Endodermal cell (in vitro differentiated cells): ENCODE measurements at regions not wholly inside any gene's neighbourhood (a gene's known extent, or its start where the extent isn't known, plus 50 kb on each side); places are given as distances from the start of the nearest gene placed in this dataset.

Source experiments
- DNase-seq: peaks from one replicate; pipeline ENCODE4 v3.0.0-alpha.2; 2017
- H3K27ac ChIP-seq: 2 replicates; pipeline ENCODE4 v1.5.1; 2013; ENCODE audit warnings: mild to moderate bottlenecking, low read depth, low read length, moderate library complexity
- H3K27me3 ChIP-seq: 2 replicates; pipeline ENCODE4 v1.6.1; 2013; ENCODE audit warnings: mild to moderate bottlenecking, low read length, moderate library complexity; ENCODE audit not compliant: insufficient read depth, control insufficient read depth, poor library complexity, severe bottlenecking
- H3K36me3 ChIP-seq: 2 replicates; pipeline ENCODE4 v1.7.0; 2013; ENCODE audit warnings: mild to moderate bottlenecking, low read length, moderate library complexity; ENCODE audit not compliant: control insufficient read depth, insufficient read depth
- H3K4me1 ChIP-seq: one replicate; pipeline ENCODE4 v1.7.0; 2013; ENCODE audit warnings: low read length; ENCODE audit not compliant: control insufficient read depth, insufficient read depth
- H3K4me3 ChIP-seq: 2 replicates; pipeline ENCODE4 v1.5.1; 2013; ENCODE audit warnings: mild to moderate bottlenecking, low read length, moderate library complexity
- H3K9ac ChIP-seq: 2 replicates; pipeline ENCODE4 v1.6.1; 2013; ENCODE audit warnings: mild to moderate bottlenecking, low read length, moderate library complexity; ENCODE audit not compliant: poor library complexity, severe bottlenecking; ENCODE audit errors: extremely low read depth
- H3K9me3 ChIP-seq: 2 replicates; pipeline ENCODE4 v1.6.1; 2013; ENCODE audit warnings: mild to moderate bottlenecking, low read length, moderate library complexity; ENCODE audit not compliant: control insufficient read depth
- H3K27ac Mint-ChIP-seq: 2 replicates; pipeline ENCODE4 v1.8.0; 2020; ENCODE audit warnings: mixed read lengths
- H3K27me3 Mint-ChIP-seq: 2 replicates; pipeline ENCODE4 v1.8.0; 2021; ENCODE audit warnings: mild to moderate bottlenecking, mixed read lengths; ENCODE audit not compliant: insufficient read depth
- H3K36me3 Mint-ChIP-seq: 2 replicates; pipeline ENCODE4 v1.8.0; 2020; ENCODE audit warnings: low read depth, mixed read lengths
- H3K4me1 Mint-ChIP-seq: 2 replicates; pipeline ENCODE4 v1.8.0; 2020; ENCODE audit warnings: mixed read lengths
- H3K4me3 Mint-ChIP-seq: 2 replicates; pipeline ENCODE4 v1.8.0; 2020; ENCODE audit warnings: mild to moderate bottlenecking, moderate library complexity, mixed read lengths
- H3K9me3 Mint-ChIP-seq: 2 replicates; pipeline ENCODE4 v1.8.0; 2020; ENCODE audit warnings: mild to moderate bottlenecking, mixed read lengths
- CTCF ChIP-seq: fragments of 200-600 bp; sonication (generic); conservative IDR thresholded peaks from 2 replicates; pipeline ENCODE4 v1.5.0; 2021; ENCODE audit warnings: antibody characterized with exemption, mild to moderate bottlenecking
- WGBS, 2 experiments: methylation state at CpG; one replicate each; pipeline versions ENCODE4 v1.1.5 to v1.1.7; 2013; ENCODE audit warnings: missing lambda C conversion rate in 2 of 2, mixed read lengths in 1 of 2; ENCODE audit not compliant: insufficient coverage in 1 of 2, insufficient read length in 1 of 2; 5-methylcytosine and 5-hydroxymethylcytosine counted together

- no peak overlapping the region for H3K4me3 Mint-ChIP-seq
- WGBS, 2 experiments, result 92% methylated on average over 1 of the region's 1 CpG; no CpG with 5 or more reads in 1 of the 2 experiments
- Histone ChIP-seq H3K4me3 (no peak overlapping the region), H3K9me3 (no peaks in the 10 kb centered on the region), H3K27me3 (no peaks in the 10 kb centered on the region), H3K9ac (no peak overlapping the region), H3K4me1 (no peaks in the 10 kb centered on the region), H3K27ac (no peak overlapping the region), H3K36me3 (no peaks in the 10 kb centered on the region)
- H3K27ac Mint-ChIP-seq, result no peak overlapping the region
- H3K36me3 Mint-ChIP-seq, result no peaks in the 10 kb centered on the region
- DNase-seq, result no peak
- TF ChIP-seq CTCF, result no peak
- H3K4me1 Mint-ChIP-seq, result peaks cover 25% of the 10 kb centered on the region
- no peaks in the 10 kb centered on the region for H3K27me3 Mint-ChIP-seq
- H3K9me3 Mint-ChIP-seq, result no peaks in the 10 kb centered on the region
Observed at GRCh38 chr12:75642226-75642625, 130.8 kb upstream of the KRR1 start.

- Histone ChIP-seq H3K27ac (no peak overlapping the region), H3K9ac (no peak overlapping the region), H3K36me3 (no peaks in the 10 kb centered on the region), H3K4me1 (no peaks in the 10 kb centered on the region), H3K4me3 (no peak overlapping the region), H3K27me3 (no peaks in the 10 kb centered on the region), H3K9me3 (no peaks in the 10 kb centered on the region)
- no peak for DNase-seq
- Mint-ChIP-seq H3K9me3 (no peaks in the 10 kb centered on the region), H3K4me1 (peaks cover 20% of the 10 kb centered on the region), H3K4me3 (no peak overlapping the region), H3K27ac (no peak overlapping the region), H3K27me3 (no peaks in the 10 kb centered on the region), H3K36me3 (no peaks in the 10 kb centered on the region)
- no peak for TF ChIP-seq CTCF
- whole genome bisulfite sequencing, 2 experiments, result 80 to 100% methylated on average over 1 to 4 of the region's 4 CpGs
Observed at GRCh38 chr12:75641031-75641780, 129.8 kb upstream of the KRR1 start.

GRCh38 chr12:75638792-75639191 lies 127.4 kb upstream of the KRR1 start:
- no peak for TF ChIP-seq CTCF
- no peak overlapping the region for H3K4me3 Mint-ChIP-seq

More at GRCh38 chr12:75638792-75639191, 127.4 kb upstream of the KRR1 start:
- peaks cover 29% of the 10 kb centered on the region for H3K4me1 Mint-ChIP-seq
- H3K9me3 Mint-ChIP-seq, result no peaks in the 10 kb centered on the region
- Histone ChIP-seq H3K9me3 (no peaks in the 10 kb centered on the region), H3K9ac (no peak overlapping the region), H3K4me1 (no peaks in the 10 kb centered on the region), H3K4me3 (no peak overlapping the region), H3K27ac (no peak overlapping the region), H3K27me3 (no peaks in the 10 kb centered on the region), H3K36me3 (no peaks in the 10 kb centered on the region)
- H3K27me3 Mint-ChIP-seq, result no peaks in the 10 kb centered on the region
- no peak for DNase-seq
- no peak overlapping the region for H3K27ac Mint-ChIP-seq
- whole genome bisulfite sequencing, 2 experiments, result 88 to 93% methylated on average over 4 to 6 of the region's 7 CpGs
- H3K36me3 Mint-ChIP-seq, result no peaks in the 10 kb centered on the region
